GM21381 (cell line): ENCODE measurements at regions not wholly inside any gene's neighbourhood (a gene's known extent, or its start where the extent isn't known, plus 50 kb on each side); places are given as distances from the start of the nearest gene placed in this dataset.

ENCODE experiments used
- ATAC-seq: cut with Tn5 transposase; IDR thresholded peaks from one replicate; pipeline ENCODE4 v1.9.1; 2021; ENCODE audit warnings: mild to moderate bottlenecking, moderate library complexity; ENCODE audit not compliant: unreplicated experiment

DNA sequence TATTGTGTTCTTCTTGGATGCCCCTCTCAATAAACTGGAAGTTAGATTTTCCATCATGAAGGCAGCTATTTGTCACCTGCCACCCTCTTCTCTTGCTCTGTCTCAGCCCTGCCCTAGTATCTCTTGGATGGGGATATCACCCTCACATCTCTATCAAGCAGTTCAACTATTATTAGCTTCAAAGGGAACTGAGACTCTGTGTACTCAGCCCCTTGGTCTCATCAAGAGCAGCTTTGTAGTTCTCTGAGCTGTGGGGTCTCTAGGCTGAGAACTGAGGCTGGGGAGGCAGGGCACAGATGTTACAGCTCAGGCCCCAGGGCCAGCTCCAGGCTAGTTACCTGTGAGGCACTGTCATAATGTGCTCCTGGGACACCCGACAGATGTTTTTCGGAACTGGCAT is 130.3 kb downstream of the DAD1 start:
- ATAC-seq = no peak

DNA sequence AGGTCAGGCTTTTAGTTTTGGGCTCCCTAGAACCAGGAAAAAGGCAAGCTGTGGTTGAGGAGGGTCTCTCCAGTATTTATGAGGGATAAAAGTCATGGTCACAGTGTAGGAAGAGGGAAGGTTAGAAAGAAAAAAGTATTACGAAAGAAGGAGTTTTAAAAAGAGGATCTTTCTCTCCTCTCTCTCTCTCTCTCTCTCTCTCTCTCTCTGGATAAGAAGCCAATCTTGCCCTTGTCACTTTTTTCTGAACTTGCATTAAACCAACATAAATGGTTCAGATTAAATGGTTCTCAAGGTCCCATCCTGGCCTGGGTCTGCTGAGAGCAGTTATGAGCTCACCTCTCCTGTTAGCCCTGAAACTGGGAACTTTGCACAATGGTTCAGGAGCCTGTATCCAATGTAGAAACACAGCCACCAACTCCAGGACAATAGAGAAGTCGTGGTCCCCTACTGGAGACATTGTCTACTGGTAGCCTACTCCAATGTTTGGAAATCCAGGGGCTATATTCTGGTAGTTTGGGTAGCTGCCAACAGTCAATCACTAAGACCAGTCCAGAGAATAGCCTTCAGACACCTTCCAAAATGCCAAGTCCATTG is 131.9 kb downstream of the DAD1 start:
- no peak for ATAC-seq

DNA sequence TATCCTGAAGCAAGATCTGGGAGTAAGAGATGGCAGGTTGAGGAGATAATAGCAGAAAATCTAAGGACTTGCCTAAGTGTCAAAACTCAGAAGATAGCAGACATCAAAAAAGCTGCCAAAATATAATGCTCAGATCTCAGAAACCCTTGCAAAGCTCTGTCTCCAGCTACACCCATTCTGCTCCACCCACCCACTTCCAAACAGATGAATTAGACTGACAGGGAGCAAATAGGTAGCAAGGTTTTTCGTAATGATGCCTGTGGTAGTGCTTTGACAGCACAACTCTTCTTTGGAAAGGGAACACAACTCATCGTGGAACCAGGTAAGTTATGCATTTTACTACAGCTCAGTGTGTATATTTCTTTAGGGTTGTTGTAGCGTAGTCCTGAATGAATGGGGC is 132.6 kb downstream of the DAD1 start:
- ATAC-seq = no peak

DNA sequence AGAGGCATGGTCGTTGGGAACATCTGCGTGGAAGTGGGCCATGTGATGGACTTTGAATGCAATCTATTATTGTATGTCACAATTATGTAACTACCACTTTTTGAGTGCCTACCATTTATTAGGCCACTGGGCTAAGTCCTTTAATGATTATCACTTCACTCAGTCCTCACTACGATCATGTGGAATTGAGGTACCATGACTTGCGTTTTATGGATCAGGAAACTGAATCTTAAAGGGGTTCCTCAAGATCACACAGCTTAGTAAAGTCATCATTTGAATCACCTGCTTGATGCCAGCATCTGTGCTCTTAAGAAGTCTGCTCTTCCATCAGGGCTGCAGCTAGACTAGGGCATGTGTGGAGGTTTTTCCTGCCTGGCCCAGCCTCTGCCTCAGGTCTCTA is 136.7 kb downstream of the DAD1 start:
- ATAC-seq = no peak

DNA sequence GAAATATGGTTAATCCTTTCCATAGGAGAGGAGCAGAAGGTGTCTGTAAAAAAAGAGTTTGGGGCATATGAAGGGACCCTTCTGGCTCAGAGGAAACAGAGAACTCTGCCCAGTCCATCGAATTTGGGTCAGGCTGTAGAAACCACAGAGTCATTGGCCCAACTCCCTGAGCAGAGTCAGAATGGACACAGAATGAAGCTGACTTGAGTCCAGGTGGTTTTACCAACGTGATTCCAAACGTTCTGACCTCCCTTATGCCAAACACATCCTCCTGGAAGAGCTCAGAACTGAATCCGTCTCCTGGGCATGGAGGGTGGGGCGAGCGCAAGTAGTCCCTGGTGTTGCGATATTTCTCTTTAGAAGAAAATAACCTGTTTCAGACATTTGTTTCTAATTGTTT is 138.8 kb downstream of the DAD1 start:
- ATAC-seq = no peak

DNA sequence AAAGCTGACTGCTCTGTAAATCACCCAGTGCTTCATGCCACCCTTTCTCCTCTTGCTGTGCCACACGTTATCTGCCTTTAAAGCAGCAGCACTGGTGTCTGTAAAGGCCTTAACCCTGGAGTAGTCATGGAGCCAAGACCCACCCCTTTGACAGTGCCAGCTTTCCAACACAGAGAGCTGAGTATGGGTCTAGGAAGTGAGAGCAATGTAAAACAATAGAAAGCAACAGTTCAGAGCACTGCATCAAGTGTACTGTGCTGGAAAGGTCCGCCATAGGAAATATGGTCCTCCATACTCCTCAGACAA is 139.5 kb downstream of the DAD1 start:
- ATAC-seq = no peak

DNA sequence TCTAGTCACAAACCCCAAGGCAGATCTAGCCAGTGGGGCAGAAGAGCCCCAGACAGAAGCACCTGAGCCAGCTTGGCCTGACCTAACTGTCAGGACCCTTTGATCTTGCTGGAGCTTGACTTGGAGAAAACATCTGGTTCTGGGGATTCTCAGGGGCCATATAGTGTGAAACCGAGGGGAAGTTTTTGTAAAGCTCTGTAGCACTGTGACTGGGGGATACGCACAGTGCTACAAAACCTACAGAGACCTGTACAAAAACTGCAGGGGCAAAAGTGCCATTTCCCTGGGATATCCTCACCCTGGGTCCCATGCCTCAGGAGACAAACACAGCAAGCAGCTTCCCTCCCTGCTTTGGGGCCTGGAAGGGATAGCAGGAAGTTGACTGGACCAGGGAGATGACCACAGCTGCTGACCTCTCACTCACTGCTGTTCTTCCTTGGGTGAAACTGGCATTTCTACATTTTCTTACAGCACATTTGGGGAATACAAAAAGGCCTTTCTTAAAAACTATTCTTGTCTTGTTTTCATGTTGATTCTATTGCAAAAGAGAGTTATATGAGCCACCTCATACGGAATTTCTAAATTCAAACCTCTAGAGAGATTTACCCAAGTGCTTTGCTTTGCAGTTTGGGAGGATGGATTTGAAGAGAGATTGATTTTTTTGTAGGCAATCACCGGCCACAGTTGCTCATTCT is 140.0 kb downstream of the DAD1 start:
- ATAC-seq = peak; percentile 27

DNA sequence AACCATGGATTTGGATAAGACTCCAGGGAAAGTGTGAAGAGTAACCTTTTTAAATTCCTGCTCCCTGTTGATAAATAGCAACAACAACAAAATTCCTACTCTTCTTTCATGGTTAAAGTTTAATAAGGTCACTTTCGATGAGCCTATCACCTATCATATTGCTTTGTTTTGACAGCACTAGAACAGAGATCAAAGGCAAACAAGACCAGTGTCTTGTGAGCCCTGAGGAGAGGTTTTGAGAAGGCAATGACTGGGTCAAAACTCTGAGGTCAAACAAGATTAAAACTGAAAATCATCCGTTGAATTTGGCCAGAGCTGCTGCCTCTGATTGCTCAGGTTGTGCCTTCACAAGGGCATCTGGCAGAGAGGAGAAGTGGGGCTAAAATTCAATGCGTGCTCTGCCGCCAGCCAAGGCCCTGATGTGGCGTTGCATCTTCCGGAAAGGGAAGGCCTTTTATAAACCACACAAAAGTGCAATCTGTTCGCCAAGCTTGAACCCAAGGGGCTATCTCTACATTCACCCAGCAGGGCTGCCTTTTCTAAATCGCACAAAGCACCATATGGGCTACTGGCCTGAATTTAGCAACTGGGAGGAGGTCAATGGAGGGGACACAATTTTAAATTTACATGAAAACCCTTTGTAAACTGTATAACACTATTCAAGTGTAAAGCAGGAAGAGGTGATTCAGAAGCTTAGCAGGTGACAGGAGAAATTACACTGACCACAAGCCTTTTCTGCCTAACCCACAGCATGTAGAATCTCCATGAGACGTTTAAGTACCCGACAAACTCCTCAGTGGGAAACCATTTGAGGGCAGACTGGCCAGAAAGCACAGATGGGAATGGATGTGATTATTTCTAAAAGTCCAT is 140.8 kb downstream of the DAD1 start:
- peak; percentile 65 for ATAC-seq

DNA sequence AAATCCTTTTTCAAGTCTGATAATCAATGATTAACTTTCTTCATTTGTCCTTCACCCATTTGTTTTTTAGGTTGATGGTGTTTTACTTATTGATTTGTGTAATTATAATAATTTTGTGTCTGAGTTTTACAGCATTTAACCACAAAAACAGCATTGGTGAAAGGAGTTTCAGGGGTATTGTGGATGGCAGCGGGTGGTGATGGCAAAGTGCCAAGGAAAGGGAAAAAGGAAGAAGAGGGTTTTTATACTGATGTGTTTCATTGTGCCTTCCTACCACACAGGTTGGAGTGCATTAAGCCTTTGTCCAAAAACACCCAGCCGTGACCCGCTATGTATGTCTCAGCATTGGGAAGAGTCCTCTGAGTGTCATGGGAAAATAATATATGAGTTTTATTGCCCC is 150.3 kb downstream of the DAD1 start:
- no peak for ATAC-seq

DNA sequence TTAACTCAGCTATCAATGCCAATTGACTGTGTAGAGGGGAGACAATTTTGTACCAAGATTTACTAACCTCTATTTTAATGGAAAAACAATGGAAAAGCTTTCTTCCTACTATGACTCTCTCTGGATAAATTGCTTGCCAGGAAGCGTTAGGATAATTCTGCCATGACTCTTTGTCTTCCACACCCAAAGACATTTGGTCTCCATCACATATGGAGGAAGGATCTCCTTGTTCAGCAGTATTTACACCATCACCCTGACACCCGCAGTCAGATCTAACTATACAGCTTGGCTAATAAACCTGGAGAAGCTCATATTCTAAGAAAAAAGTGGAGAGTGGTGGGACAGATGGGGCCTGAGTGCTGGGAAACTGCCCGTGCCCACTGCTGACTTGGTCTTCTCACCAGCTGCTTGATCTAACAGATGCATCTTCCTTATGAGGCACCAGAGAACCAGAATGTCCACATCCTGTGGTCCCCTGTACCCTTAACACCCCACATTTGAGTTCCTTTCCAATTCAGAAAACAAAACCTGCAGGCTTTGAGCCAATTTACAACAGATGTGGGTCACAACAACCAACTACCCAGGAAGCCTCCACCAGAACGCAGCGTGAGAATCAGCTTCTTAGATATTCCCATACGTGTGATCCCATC is 154.0 kb downstream of the DAD1 start:
- ATAC-seq = no peak

DNA sequence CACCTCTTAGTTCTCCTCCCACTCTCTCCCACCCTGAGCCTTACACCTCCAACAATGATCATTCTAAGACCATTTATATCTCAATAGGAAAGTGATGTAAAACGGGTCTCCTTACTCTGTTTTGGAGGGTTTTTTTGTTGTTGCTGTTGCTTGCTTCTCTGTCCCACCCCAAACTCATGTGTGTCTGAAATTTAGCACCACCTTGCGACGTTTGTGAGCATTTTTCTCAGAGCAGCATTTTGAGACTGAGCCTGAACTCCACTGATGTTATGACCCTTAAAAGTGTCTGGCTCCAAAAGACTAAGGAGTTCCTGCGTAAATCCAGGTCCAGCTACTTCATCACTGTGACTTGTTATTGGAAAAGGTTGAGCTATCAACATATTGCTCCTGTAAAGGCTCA is 155.0 kb downstream of the DAD1 start:
- no peak for ATAC-seq

DNA sequence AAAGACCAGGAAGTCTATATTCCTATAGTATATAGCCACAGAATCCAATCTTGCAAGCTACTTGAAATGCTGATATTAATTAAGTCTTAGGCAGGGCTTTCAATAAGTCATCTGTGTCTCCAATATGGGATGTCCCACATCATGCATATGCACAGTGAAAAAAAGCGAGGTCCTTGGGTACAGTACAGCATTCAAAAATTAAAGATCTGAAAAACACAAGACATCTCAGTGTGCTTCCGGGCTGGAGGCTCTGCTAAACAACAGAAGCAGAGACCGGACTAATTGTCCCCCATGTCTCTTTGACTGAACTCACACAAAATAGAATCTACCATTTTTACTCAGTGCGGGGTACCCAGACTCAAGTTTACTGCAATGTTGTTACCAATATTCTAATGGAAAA is 156.0 kb downstream of the DAD1 start:
- no peak for ATAC-seq

DNA sequence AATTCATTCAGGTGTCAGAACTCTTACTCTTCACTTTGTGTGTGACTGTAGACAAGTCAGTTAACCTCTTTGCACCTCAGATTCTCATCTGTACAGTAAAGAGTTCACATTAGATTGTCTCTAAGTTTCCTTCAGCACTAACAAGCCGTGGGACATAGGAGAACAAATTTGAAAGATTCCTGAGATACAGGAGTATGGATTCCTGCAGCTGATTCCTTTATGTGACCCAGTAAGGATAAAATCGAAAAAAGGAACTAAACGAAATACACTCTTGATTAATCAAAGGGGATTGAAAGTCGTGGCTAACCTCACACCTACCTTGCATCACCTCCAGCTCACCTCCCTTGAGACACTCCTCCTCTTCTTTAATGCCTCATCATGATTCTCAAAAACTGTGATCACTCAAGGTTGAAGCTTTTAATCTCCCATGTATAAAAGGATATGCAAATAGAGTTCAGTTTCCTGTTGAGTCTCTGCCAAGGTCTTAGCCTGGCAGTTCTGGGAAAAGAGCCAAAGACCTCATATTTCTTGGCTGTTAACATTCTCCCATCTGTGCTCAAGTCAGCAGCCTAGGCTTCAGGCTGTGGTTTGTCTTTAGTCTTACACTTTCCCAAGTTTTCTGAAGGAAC is 156.6 kb downstream of the DAD1 start:
- no peak for ATAC-seq

DNA sequence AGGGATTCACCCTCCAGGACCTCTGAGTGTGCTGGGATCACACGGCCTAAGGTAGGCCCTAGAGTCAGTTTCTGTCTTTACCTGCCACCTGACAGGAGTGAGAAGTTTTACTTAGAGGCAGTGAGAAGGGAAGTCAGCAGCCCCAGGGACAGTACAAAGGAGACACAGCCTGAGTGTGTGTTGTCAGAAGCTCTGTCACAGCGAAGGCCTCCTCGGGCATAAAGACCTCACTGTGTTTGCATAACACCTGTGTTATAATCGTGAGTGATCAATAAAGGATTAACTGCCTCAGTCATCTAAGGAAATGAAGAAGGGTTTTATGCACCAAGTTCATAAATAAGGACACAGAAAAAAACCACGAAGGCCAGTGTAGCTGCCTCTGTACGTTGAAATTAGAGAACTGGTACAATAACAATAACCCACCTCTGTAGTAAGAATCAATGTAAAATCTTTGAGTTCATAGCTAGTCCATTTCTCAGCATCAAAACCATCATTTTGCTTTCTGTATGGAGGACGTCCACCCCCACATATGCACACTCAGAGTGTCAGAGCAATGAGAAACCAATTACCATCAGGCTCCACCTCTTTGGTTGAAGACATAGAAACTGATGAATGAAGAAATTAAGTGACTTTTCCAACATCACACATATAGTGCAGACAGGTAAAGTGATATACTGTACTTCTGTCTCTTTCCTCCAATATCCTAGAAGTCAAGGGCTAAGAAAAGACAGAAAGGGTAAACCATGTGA is 159.3 kb downstream of the DAD1 start:
- ATAC-seq = no peak

DNA sequence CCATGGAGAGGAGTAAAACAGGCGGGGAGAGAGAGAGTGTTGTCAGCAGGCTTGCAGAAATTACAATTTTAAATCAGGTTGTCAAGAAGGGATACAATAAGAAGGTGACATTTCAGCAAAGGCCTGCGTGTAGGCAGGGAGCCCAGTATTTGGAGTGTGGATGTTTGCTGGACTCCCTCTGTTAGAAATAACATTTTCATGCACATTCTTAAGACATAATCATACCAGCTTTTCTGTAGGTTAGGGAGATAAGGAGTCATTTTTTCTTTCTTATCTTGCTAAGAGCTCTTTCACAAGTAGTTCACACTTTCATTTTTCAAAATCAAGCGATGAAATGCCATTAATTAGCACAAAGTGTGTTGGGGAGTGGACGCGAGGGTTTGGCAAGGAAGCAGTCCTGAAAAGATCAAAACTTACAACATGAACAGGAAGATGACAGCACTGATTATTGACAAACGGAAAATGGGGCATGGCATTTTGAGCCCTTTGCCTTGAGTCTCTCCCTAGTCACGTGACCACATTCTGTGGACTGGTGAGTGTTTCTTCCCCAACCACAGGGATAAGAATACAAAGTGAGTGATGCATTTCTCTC is 160.2 kb downstream of the DAD1 start:
- no peak for ATAC-seq

DNA sequence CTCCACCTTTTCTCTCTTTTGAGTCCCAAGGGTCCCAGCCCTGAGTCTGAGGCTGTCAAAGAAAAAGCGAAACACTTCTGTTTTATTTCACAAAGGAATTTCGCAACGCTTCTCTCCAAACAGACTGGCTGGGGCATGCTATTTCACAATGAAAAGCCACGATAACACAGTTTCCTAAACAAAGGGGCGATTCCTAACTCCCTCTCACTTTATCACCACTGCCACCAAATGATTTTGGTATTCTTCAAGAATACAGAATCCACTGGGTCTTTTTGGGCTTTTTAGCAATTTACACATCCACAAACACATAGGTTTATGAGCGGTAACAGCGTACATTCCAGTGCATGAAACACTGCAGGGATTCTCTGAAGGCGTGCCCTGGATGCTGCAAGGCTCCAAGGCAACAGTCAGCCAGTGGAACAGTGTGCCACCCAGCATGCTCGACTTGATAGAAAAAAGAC is 161.2 kb downstream of the DAD1 start:
- ATAC-seq = no peak

DNA sequence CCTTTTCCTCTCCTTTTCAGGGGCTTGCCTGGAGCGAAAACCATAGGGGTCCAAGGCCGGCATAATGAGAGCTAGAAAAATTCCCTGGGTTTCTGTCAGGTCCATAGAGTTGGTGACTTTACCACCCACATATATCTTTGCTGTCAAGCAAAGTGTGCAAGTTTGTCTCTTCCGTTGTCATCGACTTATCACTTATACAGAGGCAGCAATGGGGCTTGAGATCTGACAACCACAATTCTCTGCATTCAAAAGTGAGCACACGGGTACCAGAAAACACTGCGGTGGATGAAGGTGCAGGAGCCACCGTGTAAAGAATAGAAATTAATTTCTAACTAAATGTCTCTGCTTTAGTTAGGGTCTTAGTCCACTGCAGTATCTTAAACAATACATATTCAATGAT is 162.3 kb downstream of the DAD1 start:
- no peak for ATAC-seq

DNA sequence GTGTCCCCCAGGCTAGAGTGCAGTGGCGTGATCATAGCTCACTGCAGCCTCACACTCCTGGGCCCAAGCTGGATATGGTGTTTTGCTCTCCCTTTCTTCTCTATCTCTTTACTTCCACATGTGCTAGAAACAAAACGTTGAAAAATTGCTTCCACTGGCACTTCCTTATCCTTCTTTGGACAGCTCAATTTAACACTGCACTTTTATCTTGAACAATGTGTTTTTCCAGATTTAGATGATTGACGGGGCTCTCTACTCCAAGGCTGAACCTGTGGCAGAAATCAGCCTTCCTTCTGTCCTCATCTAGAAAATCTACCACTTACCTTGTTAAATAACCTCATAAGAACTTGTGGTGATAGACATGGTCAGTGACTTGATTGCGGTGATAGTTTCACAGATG is 165.1 kb downstream of the DAD1 start:
- no peak for ATAC-seq

DNA sequence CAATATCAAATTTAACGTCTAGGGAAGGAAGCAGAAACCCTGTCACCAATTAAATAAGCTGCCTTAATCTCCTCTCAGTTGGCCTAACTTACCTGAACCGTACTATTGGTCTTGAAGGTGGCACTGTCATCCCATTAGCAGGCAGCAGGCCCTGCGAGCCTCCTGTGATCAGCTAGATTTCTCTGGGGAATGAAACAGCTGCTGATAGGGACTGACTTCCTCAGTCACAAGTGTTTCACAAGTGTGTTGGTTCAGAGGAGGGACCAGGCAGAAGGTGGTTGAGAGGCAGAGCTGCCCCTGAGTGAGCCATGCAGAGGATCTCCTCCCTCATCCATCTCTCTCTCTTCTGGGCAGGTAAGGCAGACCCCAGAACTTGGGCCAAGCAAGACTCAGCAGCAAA is 166.8 kb downstream of the DAD1 start:
- no peak for ATAC-seq

DNA sequence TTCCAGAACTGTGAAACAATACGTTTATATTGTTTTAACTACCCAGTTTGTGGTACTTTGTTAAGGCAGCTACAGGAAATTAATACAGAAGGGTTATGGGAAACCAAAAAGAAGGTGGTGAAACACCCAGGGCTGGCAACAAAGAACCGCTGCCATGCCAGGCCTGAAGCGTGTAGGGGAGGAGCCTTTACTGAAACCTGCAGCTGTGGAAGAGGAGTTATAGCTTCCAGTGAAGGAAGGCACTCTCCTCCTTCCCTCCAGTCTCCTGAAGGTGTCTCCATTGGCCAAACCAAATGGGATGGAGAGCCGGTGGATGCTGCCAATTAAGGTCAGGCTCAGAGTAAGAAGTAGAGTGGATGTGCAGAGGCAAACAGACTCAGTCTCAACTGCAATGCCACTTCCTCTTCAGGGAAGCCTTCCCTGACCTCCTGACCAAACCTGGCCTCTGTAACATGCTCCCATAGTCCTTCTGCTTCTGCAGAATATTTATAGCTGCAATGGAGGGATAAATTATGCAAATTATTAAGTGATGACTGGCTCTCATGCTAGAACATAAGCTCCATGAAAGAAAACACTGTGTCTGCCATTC is 168.3 kb downstream of the DAD1 start:
- no peak for ATAC-seq
